Activated naive CD4-positive, alpha-beta T cell treated with anti-CD3 and anti-CD28 coated beads, Interleukin-2, amount 10 ng/mL, durations not matched to agents 7 days and 5 days (primary cell): ENCODE measurements at regions not wholly inside any gene's neighbourhood (a gene's known extent, or its start where the extent isn't known, plus 50 kb on each side); places are given as distances from the start of the nearest gene placed in this dataset.

ENCODE experiments used
- CTCF ChIA-PET: fragments of 350-600 bp; sonication (Branson Sonifier 250); formaldehyde crosslinking; loops from one replicate; lab custom pipeline; 2021; ENCODE audit warnings: antibody characterized with exemption; lab: Charles Lee
- DNase-seq: peaks from one replicate; pipeline ENCODE4 v3.0.0-alpha.2; 2020
- H3K27ac Mint-ChIP-seq: one replicate; pipeline ENCODE4 v1.8.0; 2021; ENCODE audit warnings: mild to moderate bottlenecking, moderate library complexity, mixed read lengths
- H3K27me3 Mint-ChIP-seq: one replicate; pipeline ENCODE4 v1.8.0; 2021; ENCODE audit warnings: mild to moderate bottlenecking, mixed read lengths
- H3K36me3 Mint-ChIP-seq: one replicate; pipeline ENCODE4 v1.8.0; 2021; ENCODE audit warnings: mixed read lengths
- H3K4me1 Mint-ChIP-seq: one replicate; pipeline ENCODE4 v1.8.0; 2021; ENCODE audit warnings: mixed read lengths
- H3K4me3 Mint-ChIP-seq: one replicate; pipeline ENCODE4 v1.8.0; 2021; ENCODE audit warnings: mild to moderate bottlenecking, moderate library complexity, mixed read lengths
- H3K9me3 Mint-ChIP-seq: one replicate; pipeline ENCODE4 v1.8.0; 2021; ENCODE audit warnings: mixed read lengths

DNA sequence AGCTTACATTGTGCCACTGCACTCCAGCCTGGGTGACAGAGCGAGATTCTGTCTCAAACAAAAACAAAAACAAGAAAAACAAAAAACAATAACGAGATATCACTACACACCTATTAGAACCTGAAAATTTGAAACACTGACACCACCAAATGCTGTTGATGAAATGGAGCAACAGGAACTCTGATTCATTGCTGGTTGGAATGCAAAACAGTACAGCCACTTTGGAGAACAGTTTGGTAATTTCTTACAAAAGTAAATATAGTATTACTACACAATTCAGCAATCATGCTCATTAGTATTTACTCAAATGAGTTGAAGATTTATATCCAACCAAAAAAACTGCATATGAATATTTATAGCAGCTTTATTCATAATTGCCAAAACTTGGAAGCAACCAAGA, 135.8 kb upstream of the AKIRIN2 start:
- H3K4me1 Mint-ChIP-seq = no peaks in the 10 kb centered on the region
- no peaks in the 10 kb centered on the region for H3K36me3 Mint-ChIP-seq
- H3K27me3 Mint-ChIP-seq = peaks cover 9% of the 10 kb centered on the region
- no peak overlapping the region for H3K4me3 Mint-ChIP-seq
- no peak for DNase-seq
- CTCF ChIA-PET = no interaction called here
- H3K9me3 Mint-ChIP-seq = no peaks in the 10 kb centered on the region
- H3K27ac Mint-ChIP-seq = no peak overlapping the region

DNA sequence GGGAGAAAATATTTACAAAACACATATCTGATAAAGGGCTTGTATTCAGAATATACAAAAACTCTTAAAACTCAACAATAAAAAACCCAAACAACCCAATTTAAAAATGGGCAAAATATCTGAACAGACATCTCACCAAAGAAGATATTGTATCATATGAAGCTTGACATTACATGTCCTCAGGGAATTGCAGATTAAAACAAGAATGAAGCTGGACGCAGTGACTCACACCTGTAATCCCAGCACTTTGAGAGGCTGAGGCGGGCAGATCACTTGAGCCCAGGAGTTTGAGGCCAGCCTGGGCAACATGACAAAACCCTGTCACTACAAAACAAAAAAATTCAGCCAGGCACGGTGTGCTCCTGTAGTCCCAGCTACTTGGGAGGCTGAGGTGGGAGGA, 135.4 kb upstream of the AKIRIN2 start:
- CTCF ChIA-PET = no interaction called here
- H3K4me3 Mint-ChIP-seq = no peak overlapping the region
- peaks cover 9% of the 10 kb centered on the region for H3K27me3 Mint-ChIP-seq
- no peak overlapping the region for H3K27ac Mint-ChIP-seq
- H3K36me3 Mint-ChIP-seq = no peaks in the 10 kb centered on the region
- H3K4me1 Mint-ChIP-seq = peaks cover 2% of the 10 kb centered on the region
- DNase-seq = no peak
- no peaks in the 10 kb centered on the region for H3K9me3 Mint-ChIP-seq

DNA sequence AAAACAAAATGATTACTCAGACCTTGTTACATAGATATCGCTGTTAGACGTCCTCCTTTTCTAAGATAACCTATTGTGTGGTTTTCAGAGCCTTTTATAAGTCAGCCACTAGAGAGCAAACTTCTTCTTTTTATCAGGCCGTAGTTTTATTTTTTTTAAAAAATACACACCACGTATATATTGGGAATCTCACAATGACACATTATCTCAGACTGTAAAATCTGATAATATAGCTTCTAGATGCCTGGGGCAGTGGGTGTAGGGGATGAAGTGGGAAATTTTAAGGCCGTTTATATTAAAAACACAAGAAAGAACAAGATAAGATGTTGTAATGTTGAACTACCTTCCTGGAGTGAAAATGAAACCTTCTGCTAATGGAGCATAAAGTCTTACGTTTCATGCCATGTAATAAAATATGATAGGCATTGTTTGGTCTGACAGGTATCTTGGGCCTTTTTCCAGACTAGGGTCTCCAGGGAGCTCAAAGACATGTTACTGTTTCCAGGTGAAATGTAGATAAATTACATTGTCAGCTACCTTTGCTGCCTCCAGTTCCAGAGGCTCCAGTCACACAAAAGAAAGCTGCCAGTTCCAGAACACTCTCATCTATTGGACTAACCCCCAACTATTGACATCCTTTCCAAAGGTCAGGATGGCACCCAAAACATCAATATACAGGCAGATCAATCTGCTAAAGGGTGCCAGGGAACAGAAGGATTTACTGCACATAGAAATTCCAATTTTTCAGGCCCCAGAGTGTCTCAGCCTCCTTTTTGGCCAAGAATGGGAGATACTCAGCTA, 130.2 kb upstream of the AKIRIN2 start:
- H3K4me3 Mint-ChIP-seq = peak overlapping the region; percentile 71
- peak overlapping the region; percentile 6 for H3K27ac Mint-ChIP-seq
- H3K36me3 Mint-ChIP-seq = no peaks in the 10 kb centered on the region
- CTCF ChIA-PET = interaction anchor here (0.6 to 1.6 kb wide), 16 partner anchors 11 to 1040 kb away, joined by 3 to 5 read pairs (median 3); no protein-coding TSS in a partner anchor
- peaks cover 10% of the 10 kb centered on the region for H3K4me1 Mint-ChIP-seq
- no peaks in the 10 kb centered on the region for H3K9me3 Mint-ChIP-seq
- DNase-seq = no peak
- peaks cover 9% of the 10 kb centered on the region for H3K27me3 Mint-ChIP-seq

DNA sequence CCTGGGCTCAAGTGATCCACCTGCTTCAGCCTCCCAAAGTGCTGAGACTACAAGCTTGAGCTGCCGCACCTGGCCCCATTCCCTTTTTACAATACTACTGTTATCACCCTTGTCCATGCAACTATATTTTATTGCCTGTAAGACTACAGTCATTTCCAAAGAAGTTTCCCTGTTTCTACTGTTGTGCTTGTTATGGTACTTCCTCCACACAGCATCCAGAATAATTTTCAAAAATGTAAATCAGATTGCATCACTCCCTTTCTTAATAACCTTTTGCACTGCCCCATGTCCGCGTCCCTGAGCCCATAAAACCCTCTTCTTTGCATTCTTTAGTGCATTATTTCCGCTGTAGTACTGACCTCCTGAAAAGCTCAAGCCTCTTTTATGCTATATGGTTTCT, 128.9 kb upstream of the AKIRIN2 start:
- Mint-ChIP-seq H3K4me1 (peaks cover 10% of the 10 kb centered on the region), H3K36me3 (no peaks in the 10 kb centered on the region), H3K27ac (no peak overlapping the region), H3K27me3 (peaks cover 9% of the 10 kb centered on the region), H3K9me3 (no peaks in the 10 kb centered on the region), H3K4me3 (no peak overlapping the region)
- no peak for DNase-seq
- CTCF ChIA-PET = interaction anchor here (1.2 kb wide), 1 partner anchor 49 kb away, joined by 3 read pairs; no protein-coding TSS in a partner anchor

DNA sequence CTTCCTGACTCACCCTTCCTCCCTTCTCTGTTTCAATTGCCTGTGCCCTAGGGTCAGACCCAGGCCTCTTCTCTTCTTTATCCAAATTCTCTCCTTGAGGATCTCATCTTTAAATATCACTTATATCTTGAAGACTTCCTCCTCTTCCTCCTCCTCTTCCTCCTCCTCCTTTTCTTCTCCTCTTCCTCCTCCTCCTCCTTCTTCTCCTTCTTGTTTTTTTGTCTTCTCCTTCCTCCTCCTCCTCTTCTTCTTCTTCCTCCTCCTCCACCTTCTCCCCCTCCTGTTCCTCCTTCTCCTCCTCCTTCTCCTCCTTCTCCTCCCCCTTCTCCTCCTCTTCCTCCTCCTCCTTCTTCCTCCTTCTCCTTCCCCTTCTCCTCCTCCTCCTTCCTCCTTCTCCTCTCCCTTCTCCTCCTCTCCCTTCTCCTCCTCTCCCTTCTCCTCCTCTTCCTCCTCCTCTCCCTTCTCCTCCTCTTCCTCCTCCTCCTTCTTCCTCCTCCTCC, 127.6 kb upstream of the AKIRIN2 start:
- no peak overlapping the region for H3K4me3 Mint-ChIP-seq
- H3K36me3 Mint-ChIP-seq = no peaks in the 10 kb centered on the region
- peaks cover 9% of the 10 kb centered on the region for H3K27me3 Mint-ChIP-seq
- CTCF ChIA-PET = no interaction called here
- DNase-seq = no peak
- no peak overlapping the region for H3K27ac Mint-ChIP-seq
- H3K4me1 Mint-ChIP-seq = peaks cover 10% of the 10 kb centered on the region
- H3K9me3 Mint-ChIP-seq = no peaks in the 10 kb centered on the region

DNA sequence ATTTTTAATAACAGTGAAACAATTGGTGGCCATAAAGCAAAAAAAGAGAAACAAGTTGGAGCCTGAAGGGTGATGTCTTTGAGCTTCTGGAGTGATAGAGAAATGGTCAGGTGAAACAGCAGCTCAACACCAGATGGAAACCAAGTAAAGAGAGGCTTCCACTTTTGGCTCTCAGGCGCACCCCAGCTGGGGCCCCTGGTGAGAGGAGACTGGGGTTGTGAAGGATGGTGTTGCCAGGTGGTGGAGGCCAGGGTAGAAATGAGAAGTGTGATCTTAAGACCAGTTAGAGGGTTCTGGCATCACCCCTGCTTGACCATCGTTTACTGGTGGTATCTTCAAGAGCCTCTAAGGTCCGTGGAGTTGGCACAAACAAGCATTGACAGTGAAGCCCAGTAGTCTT, 126.0 kb upstream of the AKIRIN2 start:
- H3K4me1 Mint-ChIP-seq = peaks cover 10% of the 10 kb centered on the region
- no peak overlapping the region for H3K27ac Mint-ChIP-seq
- H3K4me3 Mint-ChIP-seq = no peak overlapping the region

DNA sequence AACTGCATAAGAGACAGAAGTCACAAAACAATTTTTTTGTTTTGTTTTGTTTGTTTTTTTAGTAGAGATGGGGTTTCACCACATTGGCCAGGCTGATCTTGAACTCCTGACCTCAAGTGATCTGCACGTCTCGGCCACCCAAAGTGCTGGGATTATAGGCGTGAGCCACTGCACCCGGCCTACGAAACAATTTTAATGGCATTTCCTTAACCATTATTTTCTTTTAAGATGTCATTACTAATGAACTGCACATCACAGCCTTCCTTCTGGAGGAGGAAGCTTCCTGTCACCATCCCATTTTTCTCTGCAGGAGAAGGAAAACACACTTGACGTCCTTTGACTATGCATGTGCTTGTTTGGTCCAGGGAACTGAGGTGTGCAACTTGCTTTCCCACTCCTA, 125.3 kb upstream of the AKIRIN2 start:
- no peaks in the 10 kb centered on the region for H3K36me3 Mint-ChIP-seq
- H3K27ac Mint-ChIP-seq = no peak overlapping the region
- DNase-seq = no peak
- CTCF ChIA-PET = interaction anchor here (0.8 kb wide), 1 partner anchor 1007 kb away, joined by 3 read pairs; no protein-coding TSS in a partner anchor
- H3K4me3 Mint-ChIP-seq = no peak overlapping the region
- no peaks in the 10 kb centered on the region for H3K9me3 Mint-ChIP-seq
- H3K4me1 Mint-ChIP-seq = peaks cover 7% of the 10 kb centered on the region
- peaks cover 9% of the 10 kb centered on the region for H3K27me3 Mint-ChIP-seq

More for the DNA sequence above, 126.0 kb upstream of the AKIRIN2 start:
- H3K9me3 Mint-ChIP-seq = no peaks in the 10 kb centered on the region
- CTCF ChIA-PET = no interaction called here
- peaks cover 9% of the 10 kb centered on the region for H3K27me3 Mint-ChIP-seq
- DNase-seq = no peak
- no peaks in the 10 kb centered on the region for H3K36me3 Mint-ChIP-seq

DNA sequence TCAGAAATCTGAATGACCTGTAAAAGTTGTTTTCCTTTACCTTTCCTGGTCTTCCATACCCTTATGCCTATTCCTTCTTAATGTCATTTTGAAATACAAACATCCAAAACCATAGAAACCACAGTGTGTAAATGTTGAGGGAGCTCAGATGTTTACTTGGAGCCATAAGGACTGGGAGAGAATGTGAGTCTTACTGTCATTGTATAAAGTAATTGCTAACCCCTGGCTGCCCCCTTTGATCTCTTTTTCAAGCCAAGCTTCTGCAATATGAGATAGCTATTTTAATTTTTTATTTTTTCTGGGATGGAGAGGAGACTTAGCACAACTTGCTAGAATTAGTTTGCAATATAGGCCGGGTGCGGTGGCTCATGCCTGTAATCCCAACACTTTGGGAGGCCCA, 124.4 kb upstream of the AKIRIN2 start:
- CTCF ChIA-PET = interaction anchor here (0.8 kb wide), 1 partner anchor 1008 kb away, joined by 3 read pairs; no protein-coding TSS in a partner anchor
- Mint-ChIP-seq H3K4me1 (peaks cover 2% of the 10 kb centered on the region), H3K36me3 (no peaks in the 10 kb centered on the region), H3K27ac (no peak overlapping the region), H3K4me3 (no peak overlapping the region), H3K27me3 (peaks cover 9% of the 10 kb centered on the region), H3K9me3 (no peaks in the 10 kb centered on the region)
- no peak for DNase-seq

DNA sequence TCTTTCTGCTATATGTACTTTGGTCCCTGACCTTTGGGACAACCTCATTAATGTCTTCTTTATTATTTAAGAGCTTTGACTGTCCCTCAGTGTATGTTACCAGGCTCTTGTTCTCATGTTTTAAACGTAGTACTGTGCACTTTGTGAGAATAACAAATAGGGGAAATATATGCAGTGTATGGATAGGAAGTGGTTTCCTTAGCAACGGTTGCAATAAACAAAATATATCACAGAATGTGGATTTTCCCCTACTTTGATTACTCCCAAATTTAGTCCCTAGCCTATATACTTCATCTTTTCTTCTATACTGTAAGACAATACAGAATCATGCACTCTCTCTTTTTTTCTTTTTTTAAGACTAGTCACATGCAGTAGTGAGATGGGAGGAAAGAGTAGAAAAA, 123.8 kb upstream of the AKIRIN2 start:
- no peak overlapping the region for H3K27ac Mint-ChIP-seq

DNA sequence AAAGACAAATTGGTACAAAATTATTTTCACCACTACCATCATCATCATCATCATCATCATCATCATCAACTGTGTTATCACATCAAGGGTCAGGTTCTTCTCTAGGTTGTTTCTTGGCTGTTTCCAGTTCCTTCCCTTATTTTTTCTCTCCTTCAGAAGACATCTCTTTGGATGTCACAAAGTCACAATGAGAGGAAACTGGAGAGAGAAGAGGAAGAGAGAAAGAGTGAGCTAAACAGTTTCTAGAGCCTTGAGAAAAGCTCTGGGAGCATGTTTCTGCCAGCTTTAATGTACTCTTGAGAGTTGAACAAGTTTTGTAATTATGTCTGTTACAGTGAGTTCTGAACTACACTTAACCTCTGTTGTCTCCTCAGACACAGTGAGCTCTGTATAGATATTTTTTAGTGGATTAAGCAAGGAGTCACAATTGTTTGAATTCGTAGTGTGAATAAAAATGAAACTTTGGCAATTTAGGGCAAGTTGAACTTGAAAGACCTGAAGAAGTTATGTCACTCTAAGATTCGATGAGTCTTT, 123.0 kb upstream of the AKIRIN2 start:
- H3K9me3 Mint-ChIP-seq = no peaks in the 10 kb centered on the region
- peaks cover 6% of the 10 kb centered on the region for H3K27me3 Mint-ChIP-seq
- H3K27ac Mint-ChIP-seq = no peak overlapping the region
- CTCF ChIA-PET = no interaction called here
- no peak overlapping the region for H3K4me3 Mint-ChIP-seq
- H3K4me1 Mint-ChIP-seq = no peaks in the 10 kb centered on the region
- no peaks in the 10 kb centered on the region for H3K36me3 Mint-ChIP-seq
- no peak for DNase-seq

More for the DNA sequence above, 123.8 kb upstream of the AKIRIN2 start:
- Mint-ChIP-seq H3K4me3 (no peak overlapping the region), H3K36me3 (no peaks in the 10 kb centered on the region), H3K27me3 (peaks cover 9% of the 10 kb centered on the region), H3K4me1 (no peaks in the 10 kb centered on the region), H3K9me3 (no peaks in the 10 kb centered on the region)
- CTCF ChIA-PET = no interaction called here
- DNase-seq = no peak

DNA sequence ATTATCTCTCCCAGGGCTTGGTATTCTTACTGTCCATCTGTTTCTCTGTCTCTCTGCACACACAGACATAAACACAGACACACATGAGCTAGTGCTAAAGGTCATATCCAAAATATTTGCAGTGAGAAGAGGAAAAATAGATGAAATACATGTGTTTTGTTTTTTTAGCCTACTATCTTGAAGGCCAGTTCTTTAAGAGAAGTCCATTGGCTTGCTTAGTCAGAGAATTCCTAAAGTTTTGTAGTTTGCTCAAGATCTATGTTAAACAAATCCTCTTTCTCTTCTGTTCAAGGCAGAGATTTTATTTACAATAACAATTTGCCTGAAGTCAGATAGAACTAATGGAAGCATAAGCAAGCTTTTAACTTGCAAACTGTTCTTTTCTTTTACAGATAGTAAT, 120.0 kb upstream of the AKIRIN2 start:
- Mint-ChIP-seq H3K9me3 (no peaks in the 10 kb centered on the region), H3K4me1 (no peaks in the 10 kb centered on the region), H3K27me3 (peaks cover 4% of the 10 kb centered on the region), H3K36me3 (no peaks in the 10 kb centered on the region), H3K27ac (no peak overlapping the region), H3K4me3 (no peak overlapping the region)
- CTCF ChIA-PET = no interaction called here
- no peak for DNase-seq

DNA sequence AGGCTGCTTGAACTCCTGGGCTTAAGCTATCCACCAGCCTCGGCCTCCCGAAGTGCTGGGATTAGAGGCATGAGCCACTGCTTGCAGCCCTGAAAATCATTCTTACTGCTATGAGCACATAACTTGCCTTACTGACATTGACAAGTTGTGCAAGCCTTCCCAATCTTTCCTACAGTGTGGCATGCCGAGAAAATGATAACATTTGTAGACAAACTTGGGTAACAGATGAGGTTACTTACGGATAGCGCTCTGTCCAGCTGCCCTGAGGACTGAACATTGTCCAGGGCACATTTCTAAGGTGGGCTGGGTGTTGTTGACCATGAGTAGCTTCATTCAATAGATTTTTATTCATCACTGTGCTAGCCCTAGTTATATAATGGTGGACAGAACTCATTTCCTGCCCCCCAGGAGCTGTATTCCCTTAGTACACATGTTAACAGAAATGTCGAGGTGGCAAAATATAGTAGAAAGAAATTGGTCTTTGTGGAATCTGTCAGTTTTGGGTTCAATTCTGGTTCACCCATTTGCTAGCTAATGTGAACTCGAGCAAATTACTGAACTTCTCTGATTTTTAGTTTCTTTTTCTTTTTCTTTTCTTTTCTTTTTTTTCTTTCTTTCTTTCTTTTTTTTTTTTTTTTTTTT, 118.4 kb upstream of the AKIRIN2 start:
- Mint-ChIP-seq H3K4me3 (no peak overlapping the region), H3K36me3 (no peaks in the 10 kb centered on the region), H3K27me3 (peaks cover 4% of the 10 kb centered on the region)

DNA sequence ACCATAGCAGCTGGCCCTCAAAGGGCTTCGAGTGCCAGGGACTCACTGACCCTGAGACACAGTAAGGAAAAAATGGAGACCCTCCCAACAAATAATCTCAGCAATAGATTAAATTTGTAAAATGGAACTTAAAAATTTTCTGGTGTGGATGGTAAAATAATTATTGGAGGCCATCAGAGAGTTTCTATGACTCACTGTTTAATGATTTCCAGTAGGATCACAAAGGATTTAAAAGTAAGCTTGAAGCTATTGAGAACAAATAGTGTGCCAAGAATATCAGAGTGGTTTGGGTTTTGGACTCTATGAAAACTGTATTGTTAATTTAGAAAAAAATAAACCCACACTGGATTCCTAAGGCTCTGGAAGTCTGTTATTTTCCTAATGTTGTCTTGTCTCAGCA, 115.2 kb upstream of the AKIRIN2 start:
- no peak overlapping the region for H3K27ac Mint-ChIP-seq
- no peaks in the 10 kb centered on the region for H3K4me1 Mint-ChIP-seq
- peaks cover 14% of the 10 kb centered on the region for H3K27me3 Mint-ChIP-seq
- no peak overlapping the region for H3K4me3 Mint-ChIP-seq
- H3K36me3 Mint-ChIP-seq = no peaks in the 10 kb centered on the region
- DNase-seq = no peak
- H3K9me3 Mint-ChIP-seq = no peaks in the 10 kb centered on the region
- CTCF ChIA-PET = no interaction called here

More for the DNA sequence above, 118.4 kb upstream of the AKIRIN2 start:
- CTCF ChIA-PET = interaction anchor here (0.6 kb wide), 1 partner anchor 12 kb away, joined by 3 read pairs; no protein-coding TSS in a partner anchor
- DNase-seq = no peak
- Mint-ChIP-seq H3K27ac (no peak overlapping the region), H3K9me3 (no peaks in the 10 kb centered on the region), H3K4me1 (no peaks in the 10 kb centered on the region)

DNA sequence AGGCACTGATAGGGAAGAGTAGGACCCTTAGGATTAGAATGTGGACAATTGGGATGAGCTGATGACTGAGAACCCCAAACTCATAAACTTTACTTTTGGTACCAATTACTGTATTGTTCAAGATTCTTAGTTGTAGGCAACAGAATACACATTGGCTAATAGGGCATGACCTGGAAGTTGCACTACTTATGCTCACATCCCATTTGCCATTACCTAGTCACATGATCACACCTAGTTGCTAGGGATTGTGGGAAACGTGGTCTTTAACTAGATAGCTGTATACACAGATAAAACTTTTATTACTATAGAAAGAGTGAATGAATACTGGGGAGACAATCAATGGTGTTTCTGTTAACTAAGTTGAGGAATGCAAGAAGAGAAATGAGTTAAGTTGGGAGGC, 113.4 kb upstream of the AKIRIN2 start:
- H3K4me1 Mint-ChIP-seq = no peaks in the 10 kb centered on the region
- H3K9me3 Mint-ChIP-seq = no peaks in the 10 kb centered on the region
- no peak overlapping the region for H3K4me3 Mint-ChIP-seq
- no peaks in the 10 kb centered on the region for H3K36me3 Mint-ChIP-seq
- peaks cover 16% of the 10 kb centered on the region for H3K27me3 Mint-ChIP-seq
- CTCF ChIA-PET = no interaction called here
- no peak overlapping the region for H3K27ac Mint-ChIP-seq
- DNase-seq = no peak
